Colonic mucosa (tissue), 4 donors: ENCODE measurements at regions not wholly inside any gene's neighbourhood (a gene's known extent, or its start where the extent isn't known, plus 50 kb on each side); places are given as distances from the start of the nearest gene placed in this dataset.

Experiments used
- DNase-seq: peaks from one replicate; pipeline ENCODE4 v3.0.0-alpha.2; 2020
- H3K27ac ChIP-seq: fragments of 200-600 bp; one replicate; pipeline ENCODE4 v1.8.0; 2021
- H3K27me3 ChIP-seq: fragments of 200-600 bp; one replicate; pipeline ENCODE4 v1.8.0; 2021
- H3K36me3 ChIP-seq: fragments of 200-600 bp; one replicate; pipeline ENCODE4 v1.8.0; 2021
- H3K4me1 ChIP-seq: fragments of 200-600 bp; one replicate; pipeline ENCODE4 v1.8.0; 2021; ENCODE audit warnings: mild to moderate bottlenecking
- H3K4me3 ChIP-seq: fragments of 200-600 bp; one replicate; pipeline ENCODE4 v1.8.0; 2021
- H3K9ac ChIP-seq, 2 donors: one replicate each; pipeline ENCODE4 v1.7.0; 2013; ENCODE audit warnings: control low read depth in 2 of 2, low read depth in 2 of 2, low read length in 2 of 2
- H3K9me3 ChIP-seq: fragments of 200-600 bp; one replicate; pipeline ENCODE4 v1.8.0; 2021
- CTCF ChIP-seq: fragments of 200-600 bp; IDR thresholded peaks from one replicate; pipeline ENCODE4 v1.8.0; 2022; ENCODE audit warnings: antibody characterized with exemption, mild to moderate bottlenecking
- intact Hi-C: fragments of 100-400 bp; cut with DNase I; formaldehyde crosslinking; loops from one replicate; pipeline ENCODE4 v1.14.1; 2022
- donor health status: healthy.
- donor health status: DM: no; HTN: no; CAD: no.
- donor health status: DM: no; HTN: no; CAD: no.

GRCh38 chr15:35728219-35728940 lies 182.4 kb upstream of the DPH6 start:
- intact Hi-C loops, result no loop called here
- no peak overlapping the region for H3K27ac ChIP-seq
- no peaks in the 10 kb centered on the region for H3K4me1 ChIP-seq
- H3K9me3 ChIP-seq, result no peaks in the 10 kb centered on the region
- H3K4me3 ChIP-seq, result no peak overlapping the region
- H3K9ac ChIP-seq, result no peak overlapping the region
- H3K27me3 ChIP-seq, result no peaks in the 10 kb centered on the region
- DNase-seq, result no peak
- TF ChIP-seq CTCF, result no peak
- no peaks in the 10 kb centered on the region for H3K36me3 ChIP-seq

- Histone ChIP-seq H3K27me3 (no peaks in the 10 kb centered on the region), H3K4me3 (no peak overlapping the region), H3K9me3 (no peaks in the 10 kb centered on the region), H3K9ac (no peak overlapping the region), H3K4me1 (no peaks in the 10 kb centered on the region), H3K27ac (no peak overlapping the region), H3K36me3 (no peaks in the 10 kb centered on the region)
- intact Hi-C loops, result loop anchor here (10.0 kb wide), 1 partner anchor 191 kb away; the partner anchor contains the start of gene DPH6
- DNase-seq, result no peak
- no peak for TF ChIP-seq CTCF
Observed at GRCh38 chr15:35736150-35736549, 190.2 kb upstream of the DPH6 start.

GRCh38 chr15:35737441-35737840 lies 191.5 kb upstream of the DPH6 start:
- TF ChIP-seq CTCF, result no peak
- H3K4me3 ChIP-seq, result no peak overlapping the region
- H3K27me3 ChIP-seq, result no peaks in the 10 kb centered on the region
- H3K4me1 ChIP-seq, result no peaks in the 10 kb centered on the region
- intact Hi-C loops, result loop anchor here (10.0 kb wide), 1 partner anchor 193 kb away; the partner anchor contains the start of gene DPH6
- DNase-seq, result no peak
- H3K9ac ChIP-seq, result no peak overlapping the region
- no peak overlapping the region for H3K27ac ChIP-seq
- no peaks in the 10 kb centered on the region for H3K36me3 ChIP-seq
- no peaks in the 10 kb centered on the region for H3K9me3 ChIP-seq

GRCh38 chr15:35738370-35738769 lies 192.4 kb upstream of the DPH6 start:
- no peaks in the 10 kb centered on the region for H3K27me3 ChIP-seq
- H3K9ac ChIP-seq, result no peak overlapping the region
- no peaks in the 10 kb centered on the region for H3K9me3 ChIP-seq
- no peak for DNase-seq
- no peak overlapping the region for H3K4me3 ChIP-seq
- TF ChIP-seq CTCF, result no peak
- no peaks in the 10 kb centered on the region for H3K4me1 ChIP-seq
- intact Hi-C loops, result loop anchor here (10.0 kb wide), 1 partner anchor 194 kb away; the partner anchor contains the start of gene DPH6
- no peak overlapping the region for H3K27ac ChIP-seq
- no peaks in the 10 kb centered on the region for H3K36me3 ChIP-seq

GRCh38 chr15:35740761-35741160 lies 194.8 kb upstream of the DPH6 start:
- no peak for DNase-seq
- intact Hi-C loops, result no loop called here
- no peaks in the 10 kb centered on the region for H3K9me3 ChIP-seq
- no peak for TF ChIP-seq CTCF
- H3K4me1 ChIP-seq, result no peaks in the 10 kb centered on the region
- no peaks in the 10 kb centered on the region for H3K27me3 ChIP-seq
- H3K4me3 ChIP-seq, result no peak overlapping the region
- no peak overlapping the region for H3K27ac ChIP-seq
- H3K36me3 ChIP-seq, result no peaks in the 10 kb centered on the region
- no peak overlapping the region for H3K9ac ChIP-seq
